ENCODE measurements at regions not wholly inside any gene's neighbourhood (a gene's known extent, or its start where the extent isn't known, plus 50 kb on each side); places are given as distances from the start of the nearest gene placed in this dataset.

DNA sequence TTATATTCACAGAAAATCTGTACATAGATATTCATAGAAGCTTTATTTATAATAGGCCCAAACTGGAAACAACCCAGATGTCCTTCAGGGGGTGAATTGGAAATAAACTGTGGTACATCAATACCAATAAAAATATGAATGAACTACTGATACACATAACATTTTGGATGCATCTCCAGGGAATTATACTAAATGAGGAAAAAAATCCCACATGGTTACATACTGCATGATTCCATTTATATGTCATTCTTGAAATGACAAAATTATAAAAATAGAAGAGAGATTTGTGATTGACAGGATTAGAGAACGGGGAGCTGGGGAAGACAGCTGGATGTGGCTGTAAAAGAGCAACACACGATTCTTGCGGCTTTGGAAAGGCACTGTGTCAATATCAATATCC, 435.0 kb downstream of the TMEM182 start:
- TF ChIP-seq POLR2A (IDR thresholded peaks at IDR 0.05) = no peak
- no peak for TF ChIP-seq CTCF (IDR thresholded peaks at IDR 0.05)
